ENCODE measurements at regions not wholly inside any gene's neighbourhood (a gene's known extent, or its start where the extent isn't known, plus 50 kb on each side); places are given as distances from the start of the nearest gene placed in this dataset.

GRCh38 chr1:234539666-234540403 is 60.9 kb upstream of the TARBP1 start:
- DNase-seq, result no peak

DNA sequence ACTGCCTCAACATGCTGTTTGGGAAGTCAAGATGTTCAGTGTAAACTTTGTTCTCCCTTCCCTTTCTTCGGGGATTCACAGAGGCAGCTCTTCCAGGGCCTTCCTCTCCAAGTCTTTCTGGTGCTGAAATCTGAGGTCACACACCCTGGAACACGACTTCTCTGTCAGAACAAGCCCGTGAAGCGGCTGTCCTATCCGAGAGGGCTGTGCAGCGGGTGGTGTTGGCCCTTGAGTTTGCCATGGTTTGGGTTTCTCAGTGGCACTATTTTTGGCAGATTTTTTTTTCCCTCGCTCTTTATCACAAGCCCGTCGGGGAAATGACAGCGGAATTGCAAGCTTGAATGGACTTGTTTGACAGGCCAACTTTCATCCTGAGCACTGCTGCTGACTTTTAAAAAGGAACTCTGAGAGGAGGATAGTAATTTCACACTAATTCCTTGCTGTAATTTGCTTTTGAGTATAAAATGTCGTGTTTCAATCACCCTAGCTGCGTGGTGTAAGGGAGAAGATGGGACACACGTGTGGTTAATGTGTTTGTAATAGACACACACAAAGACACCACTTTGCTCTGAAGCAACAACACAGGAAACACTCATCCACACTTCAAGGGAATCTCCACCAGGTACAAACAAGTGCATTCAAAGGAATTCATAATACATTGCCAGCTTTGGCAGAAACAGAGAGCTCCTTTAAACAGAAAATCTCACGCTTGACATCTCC is 60.1 kb upstream of the TARBP1 start:
- DNase-seq (no peak), ATAC-seq (no peak)
- H3K4me1 Mint-ChIP-seq, result peaks cover 22% of the 10 kb centered on the region
- H3K27ac Mint-ChIP-seq, result no peak overlapping the region
- H3K27me3 Mint-ChIP-seq, result peaks cover 9% of the 10 kb centered on the region
- H3K4me3 Mint-ChIP-seq, result no peak overlapping the region
- H3K9me3 Mint-ChIP-seq, result no peaks in the 10 kb centered on the region

More at GRCh38 chr1:234539666-234540403, 60.9 kb upstream of the TARBP1 start:
- Mint-ChIP-seq H3K27ac (peak overlapping the region in 1 of 2 donors; percentile 77), H3K4me3 (no peak overlapping the region), H3K9me3 (no peaks in the 10 kb centered on the region), H3K27me3 (peaks cover 9% of the 10 kb centered on the region), H3K4me1 (peaks cover 30% of the 10 kb centered on the region)
- ATAC-seq, result no peak

DNA sequence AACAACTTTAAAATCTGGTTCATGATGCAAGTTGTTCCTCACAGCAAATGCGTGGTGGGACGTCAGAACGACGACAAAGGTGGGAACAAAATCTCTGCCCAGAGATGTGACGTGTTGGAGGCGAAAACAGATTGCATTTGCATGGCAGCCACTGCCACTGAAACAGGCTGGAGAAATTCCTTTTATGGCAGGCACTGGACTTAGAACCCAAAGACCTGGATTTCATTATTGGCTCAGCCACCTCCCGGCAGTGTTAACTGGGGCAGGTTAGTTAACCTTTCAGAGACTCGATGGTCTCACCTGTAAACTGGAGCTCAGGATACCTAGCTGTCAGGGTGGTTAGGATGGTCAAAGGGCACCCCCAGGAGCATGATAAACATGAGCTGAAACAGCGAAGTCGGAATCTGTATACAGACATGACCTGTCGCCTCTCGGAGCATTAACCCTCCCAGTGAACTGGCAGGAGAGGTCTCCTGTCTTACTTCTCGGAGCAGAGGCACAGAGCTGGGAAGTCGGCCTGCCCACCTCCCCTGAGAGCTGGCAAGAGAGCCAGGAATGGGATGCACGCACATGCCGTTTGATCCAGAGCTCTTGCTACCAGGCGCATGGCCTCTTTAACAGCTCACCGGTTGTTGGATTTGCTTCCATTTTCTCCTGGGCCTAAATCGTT is 59.2 kb upstream of the TARBP1 start:
- H3K4me1 Mint-ChIP-seq, result peaks cover 13% of the 10 kb centered on the region
- H3K9me3 Mint-ChIP-seq, result no peaks in the 10 kb centered on the region
- no peak overlapping the region for H3K4me3 Mint-ChIP-seq
- peaks cover 9% of the 10 kb centered on the region for H3K27me3 Mint-ChIP-seq
- no peak for ATAC-seq
- no peak overlapping the region for H3K27ac Mint-ChIP-seq
- no peak for DNase-seq

GRCh38 chr1:234537236-234537635 is 58.3 kb upstream of the TARBP1 start:
- ATAC-seq (no peak), DNase-seq (no peak)
- Mint-ChIP-seq H3K4me3 (no peak overlapping the region), H3K27ac (peak overlapping the region; percentile 13 to 15), H3K27me3 (peaks cover 4% of the 10 kb centered on the region), H3K4me1 (peaks cover 12% of the 10 kb centered on the region), H3K9me3 (no peaks in the 10 kb centered on the region)

DNA sequence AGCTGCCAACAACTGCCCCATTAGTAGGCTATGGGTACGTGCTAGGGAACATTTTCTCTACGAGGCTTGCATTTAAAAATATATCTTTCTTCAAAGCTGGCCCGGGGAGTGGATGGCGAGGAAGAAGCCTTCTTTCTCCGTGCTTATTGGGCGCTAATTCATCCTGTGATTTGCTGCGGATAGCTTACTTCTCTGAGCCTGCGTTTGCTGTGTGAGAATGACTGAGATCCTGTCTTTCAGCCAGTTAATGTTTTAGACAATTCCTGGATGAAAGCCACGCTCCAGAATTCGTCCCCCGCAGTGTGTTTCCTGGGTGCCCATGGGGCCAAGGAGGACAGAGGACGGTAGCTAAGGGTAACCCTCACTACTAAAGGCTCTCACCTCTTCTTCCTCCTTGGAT is 57.8 kb upstream of the TARBP1 start:
- DNase-seq (no peak), ATAC-seq (no peak)
- Mint-ChIP-seq H3K27ac (peak overlapping the region in 1 of 2 donors; percentile 15), H3K4me1 (peaks cover 12% of the 10 kb centered on the region), H3K9me3 (no peaks in the 10 kb centered on the region), H3K27me3 (no peaks in the 10 kb centered on the region), H3K4me3 (no peak overlapping the region)

DNA sequence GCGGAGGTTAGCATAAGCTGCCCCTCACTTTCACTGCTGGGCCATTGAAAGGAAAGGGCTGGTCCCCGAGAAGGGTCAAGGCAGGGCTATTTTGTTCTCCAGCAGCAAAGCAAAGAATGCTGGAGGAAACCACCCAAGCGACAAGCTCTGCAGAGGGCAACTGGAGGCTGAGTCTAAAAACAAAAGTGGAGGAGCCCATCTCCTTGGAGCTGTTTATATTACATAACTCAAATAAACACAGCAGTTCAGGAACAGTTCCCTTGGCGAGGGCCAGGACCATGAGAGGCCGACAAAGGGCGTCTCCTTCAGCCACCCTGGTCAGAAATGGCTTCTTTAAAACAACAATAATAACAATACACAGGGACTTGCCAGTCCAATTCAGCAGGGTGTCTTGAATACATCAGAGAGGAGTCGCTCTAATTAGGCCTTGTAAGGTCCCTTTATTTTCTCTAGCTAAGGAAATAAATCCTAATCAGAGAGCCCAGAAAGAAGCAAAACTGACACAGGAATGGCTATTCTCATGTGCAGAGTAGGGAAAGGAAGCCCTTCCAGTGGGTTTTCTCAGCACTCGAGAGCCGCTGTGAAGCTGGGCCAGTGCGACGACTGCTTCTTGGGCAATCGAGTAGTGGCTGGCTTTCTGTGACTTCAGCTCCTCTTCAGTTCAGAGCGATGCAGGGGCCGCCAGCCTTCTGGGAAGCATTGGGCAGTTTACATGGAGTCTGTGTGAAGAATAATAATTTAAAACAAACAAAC is 57.0 kb upstream of the TARBP1 start:
- DNase-seq, result no peak
- Mint-ChIP-seq H3K4me1 (peaks cover 12% of the 10 kb centered on the region), H3K9me3 (no peaks in the 10 kb centered on the region), H3K4me3 (no peak overlapping the region), H3K27me3 (peaks cover 1% of the 10 kb centered on the region), H3K27ac (no peak overlapping the region)
- no peak for ATAC-seq

GRCh38 chr1:234535218-234535617 is 56.2 kb upstream of the TARBP1 start:
- H3K27ac Mint-ChIP-seq, result no peak overlapping the region
- DNase-seq, result no peak
- no peak overlapping the region for H3K4me3 Mint-ChIP-seq
- peaks cover 16% of the 10 kb centered on the region for H3K4me1 Mint-ChIP-seq
- ATAC-seq, result no peak
- peaks cover 8% of the 10 kb centered on the region for H3K27me3 Mint-ChIP-seq
- H3K9me3 Mint-ChIP-seq, result no peaks in the 10 kb centered on the region

- no peaks in the 10 kb centered on the region for H3K9me3 Mint-ChIP-seq
- DNase-seq (no peak), ATAC-seq (no peak)
- H3K27ac Mint-ChIP-seq, result no peak overlapping the region
- H3K4me1 Mint-ChIP-seq, result peaks cover 16% of the 10 kb centered on the region
- H3K27me3 Mint-ChIP-seq, result peaks cover 8% of the 10 kb centered on the region
- H3K4me3 Mint-ChIP-seq, result no peak overlapping the region
These were observed 55.2 kb upstream of the TARBP1 start for GRCh38 chr1:234533975-234534876.

GRCh38 chr1:234533034-234533891 is 54.3 kb upstream of the TARBP1 start:
- ATAC-seq, result no peak
- H3K4me1 Mint-ChIP-seq, result peaks cover 24% of the 10 kb centered on the region
- no peak overlapping the region for H3K4me3 Mint-ChIP-seq
- no peak overlapping the region for H3K27ac Mint-ChIP-seq
- H3K9me3 Mint-ChIP-seq, result no peaks in the 10 kb centered on the region
- peaks cover 17% of the 10 kb centered on the region for H3K27me3 Mint-ChIP-seq
- DNase-seq, result no peak

GRCh38 chr1:234532503-234532922 is 53.5 kb upstream of the TARBP1 start:
- Mint-ChIP-seq H3K9me3 (no peaks in the 10 kb centered on the region), H3K27me3 (peaks cover 22% of the 10 kb centered on the region), H3K27ac (no peak overlapping the region), H3K4me3 (no peak overlapping the region), H3K4me1 (peaks cover 28% of the 10 kb centered on the region)
- ATAC-seq (no peak), DNase-seq (no peak)

DNA sequence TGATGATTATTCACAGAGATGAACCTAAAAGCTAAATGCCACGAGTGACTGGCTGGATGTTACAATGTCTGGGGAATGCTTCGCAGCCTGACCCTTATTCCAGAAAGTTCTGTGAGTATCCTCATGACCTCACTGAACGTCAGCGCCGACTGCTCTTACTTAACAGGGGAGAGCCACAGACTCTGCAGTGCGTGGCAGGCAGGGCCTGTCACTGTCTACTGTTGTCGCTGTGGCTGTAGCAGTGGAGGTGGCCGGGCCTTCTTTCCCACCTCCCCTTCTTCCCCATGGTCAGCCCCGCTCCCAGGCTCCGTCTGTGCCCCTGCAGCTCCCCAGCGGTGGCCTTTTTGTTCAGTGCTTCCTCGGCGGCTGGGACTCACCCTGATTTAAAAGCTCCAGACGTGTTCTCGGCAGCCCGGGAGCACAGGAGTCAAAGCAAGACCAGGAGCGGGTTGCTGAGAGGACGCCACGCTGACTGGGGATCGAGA is 52.2 kb upstream of the TARBP1 start:
- no peak overlapping the region for H3K4me3 Mint-ChIP-seq
- H3K27me3 Mint-ChIP-seq, result peaks cover 27% of the 10 kb centered on the region
- H3K9me3 Mint-ChIP-seq, result no peaks in the 10 kb centered on the region
- peak overlapping the region in 1 of 2 donors; percentile 38 for H3K27ac Mint-ChIP-seq
- no peak for DNase-seq
- H3K4me1 Mint-ChIP-seq, result peaks cover 30% of the 10 kb centered on the region
- no peak for ATAC-seq

DNA sequence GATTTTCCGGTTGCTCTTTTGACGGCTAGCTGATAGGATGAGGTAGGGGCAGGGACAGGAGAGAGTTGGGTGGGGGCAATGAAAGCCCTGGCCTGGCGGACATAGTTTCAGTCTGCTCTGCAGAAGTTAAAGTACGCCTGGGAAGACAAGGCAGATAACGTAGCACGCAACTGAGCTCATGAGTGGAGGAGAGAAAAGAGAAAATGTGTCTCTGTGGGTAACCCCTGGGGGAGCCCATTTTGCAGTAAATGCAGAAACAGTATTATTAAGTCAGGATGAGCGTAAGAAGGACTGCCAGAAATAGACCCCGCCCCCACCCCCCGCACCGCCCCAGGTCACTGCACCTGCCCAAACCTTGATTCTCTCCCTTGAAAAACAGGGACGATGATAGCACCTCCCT is 51.7 kb upstream of the TARBP1 start:
- peak overlapping the region in 1 of 2 donors; percentile 83 for H3K27ac Mint-ChIP-seq
- DNase-seq (no peak), ATAC-seq (no peak)
- H3K9me3 Mint-ChIP-seq, result peaks cover 0 to 3% of the 10 kb centered on the region in 2 donors
- H3K27me3 Mint-ChIP-seq, result peaks cover 32% of the 10 kb centered on the region
- no peak overlapping the region for H3K4me3 Mint-ChIP-seq
- peaks cover 35% of the 10 kb centered on the region for H3K4me1 Mint-ChIP-seq

- no peak overlapping the region for H3K27ac Mint-ChIP-seq
- peaks cover 42% of the 10 kb centered on the region for H3K4me1 Mint-ChIP-seq
- no peak for DNase-seq
- no peak overlapping the region for H3K4me3 Mint-ChIP-seq
- peak; percentile 50 for ATAC-seq
- peaks cover 0 to 8% of the 10 kb centered on the region in 2 donors for H3K9me3 Mint-ChIP-seq
- H3K27me3 Mint-ChIP-seq, result peaks cover 38% of the 10 kb centered on the region
These were observed 50.9 kb upstream of the TARBP1 start for GRCh38 chr1:234529950-234530237.

Measured in stimulated activated naive CD8-positive, alpha-beta T cell treated with anti-CD3 and anti-CD28 coated beads, Interleukin-15, amount 100 ng/mL, for 72 hours (primary cell).